Breast epithelium (tissue), 3 donors: ENCODE measurements at regions not wholly inside any gene's neighbourhood (a gene's known extent, or its start where the extent isn't known, plus 50 kb on each side); places are given as distances from the start of the nearest gene placed in this dataset.

Experiments
- POLR2A ChIP-seq: fragments of 450-650 bp; IDR thresholded peaks from one replicate; pipeline ENCODE4 v1.6.1; 2016; ENCODE audit warnings: antibody characterized with exemption, mild to moderate bottlenecking, moderate library complexity
- POLR2AphosphoS5 ChIP-seq, 3 donors: sonication (generic); formaldehyde crosslinking; IDR thresholded peaks; one replicate each; pipeline ENCODE4 v1.6.1; 2017; ENCODE audit warnings: antibody characterized with exemption in 3 of 3
- TF ChIP-seq, protein P1 (sequence below), 3 donors: fragments of 450-650 bp; IDR thresholded peaks; one replicate each; pipeline ENCODE4 v1.5.1; 2016 to 2017; ENCODE audit warnings: antibody characterized with exemption in 3 of 3, mild to moderate bottlenecking in 3 of 3, moderate library complexity in 3 of 3

GRCh38 chr12:41123871-41124270 is 64.2 kb upstream of the PDZRN4 start:
- TF ChIP-seq, protein P1, sequence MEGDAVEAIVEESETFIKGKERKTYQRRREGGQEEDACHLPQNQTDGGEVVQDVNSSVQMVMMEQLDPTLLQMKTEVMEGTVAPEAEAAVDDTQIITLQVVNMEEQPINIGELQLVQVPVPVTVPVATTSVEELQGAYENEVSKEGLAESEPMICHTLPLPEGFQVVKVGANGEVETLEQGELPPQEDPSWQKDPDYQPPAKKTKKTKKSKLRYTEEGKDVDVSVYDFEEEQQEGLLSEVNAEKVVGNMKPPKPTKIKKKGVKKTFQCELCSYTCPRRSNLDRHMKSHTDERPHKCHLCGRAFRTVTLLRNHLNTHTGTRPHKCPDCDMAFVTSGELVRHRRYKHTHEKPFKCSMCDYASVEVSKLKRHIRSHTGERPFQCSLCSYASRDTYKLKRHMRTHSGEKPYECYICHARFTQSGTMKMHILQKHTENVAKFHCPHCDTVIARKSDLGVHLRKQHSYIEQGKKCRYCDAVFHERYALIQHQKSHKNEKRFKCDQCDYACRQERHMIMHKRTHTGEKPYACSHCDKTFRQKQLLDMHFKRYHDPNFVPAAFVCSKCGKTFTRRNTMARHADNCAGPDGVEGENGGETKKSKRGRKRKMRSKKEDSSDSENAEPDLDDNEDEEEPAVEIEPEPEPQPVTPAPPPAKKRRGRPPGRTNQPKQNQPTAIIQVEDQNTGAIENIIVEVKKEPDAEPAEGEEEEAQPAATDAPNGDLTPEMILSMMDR (IDR thresholded peaks at IDR 0.05): no peak
- TF ChIP-seq POLR2AphosphoS5 (IDR thresholded peaks at IDR 0.05) (no peak), POLR2A (no peak)
